ENCODE measurements at regions not wholly inside any gene's neighbourhood (a gene's known extent, or its start where the extent isn't known, plus 50 kb on each side); places are given as distances from the start of the nearest gene placed in this dataset.

GRCh38 chr11:127710831-127711230 lies 710.3 kb upstream of the KIRREL3 start:
- Histone ChIP-seq H3K18ac (ENCODE audit: low read depth, low read length) (no peak overlapping the region), H4K91ac (ENCODE audit: insufficient read depth, low read depth, low read length) (no peak overlapping the region), H4K8ac (ENCODE audit: low read depth in 2 of 2, low read length in 2 of 2) (no peak overlapping the region), H2AFZ (replicated peaks; ENCODE audit: low read length, poor library complexity) (no peak overlapping the region), H3K27ac (ENCODE audit: insufficient read depth, low read length) (no peak overlapping the region), H3K4me3 (ENCODE audit: insufficient read depth, low read depth, low read length) (no peak overlapping the region), H3K9ac (ENCODE audit: low read depth, low read length) (no peak overlapping the region), H4K20me1 (ENCODE audit: insufficient read depth, low read length) (no peaks in the 10 kb centered on the region), H3K9me3 (ENCODE audit: control insufficient read depth, insufficient read depth, low read length) (no peaks in the 10 kb centered on the region), H3K4ac (ENCODE audit: low read depth, low read length) (no peak overlapping the region), H2BK15ac (ENCODE audit: low read depth, low read length) (no peak overlapping the region), H2BK120ac (ENCODE audit: low read depth, low read length) (no peak overlapping the region), H3K23ac (ENCODE audit: low read depth, low read length) (no peak overlapping the region), H3K36me3 (ENCODE audit: control insufficient read depth, insufficient read depth, low read length) (no peaks in the 10 kb centered on the region), H3K79me1 (ENCODE audit: low read depth in 1 of 2, low read length in 2 of 2) (no peaks in the 10 kb centered on the region), H3K4me2 (ENCODE audit: low read depth, low read length) (no peak overlapping the region), H3K56ac (ENCODE audit: extremely low read depth, insufficient read depth, low read length) (no peak overlapping the region), H2BK5ac (ENCODE audit: low read depth, low read length, poor library complexity, severe bottlenecking) (no peak overlapping the region), H4K5ac (ENCODE audit: low read depth, low read length) (no peak overlapping the region), H3K14ac (replicated peaks; ENCODE audit: low read depth, low read length) (no peak overlapping the region), H2AK9ac (replicated peaks; ENCODE audit: low read depth, low read length, poor library complexity) (no peak overlapping the region), H2BK20ac (ENCODE audit: low read depth, low read length) (no peak overlapping the region), H3K4me1 (ENCODE audit: control insufficient read depth, insufficient read depth, low read length) (no peaks in the 10 kb centered on the region), H3K27me3 (ENCODE audit: control insufficient read depth, insufficient read depth, low read length) (no peaks in the 10 kb centered on the region), H2AK5ac (ENCODE audit: low read depth, low read length) (no peak overlapping the region), H3K9me1 (ENCODE audit: insufficient read depth, low read length) (no peaks in the 10 kb centered on the region)
- no peak for ATAC-seq (ENCODE audit: low read depth)
- DNase-seq: no peak
- intact Hi-C loops (cut with micrococcal nuclease) (no loop called here), dilution Hi-C loops (cut with HindIII; ENCODE audit: low sequenced_read_pairs, unreplicated experiment) (no loop called here), in situ Hi-C loops (cut with MboI; ENCODE audit: low sequenced_read_pairs) (no loop called here)
- 67% methylated on average over 1 of the region's 1 CpG; no CpG with 5 or more reads in 1 of the 2 experiments for WGBS, 2 experiments (ENCODE audit: extremely low coverage in 2 of 2, insufficient read length in 1 of 2)
- POLR2A ChIA-PET (ENCODE audit: unreplicated experiment): no interaction called here
- TF ChIP-seq FOS (IDR thresholded peaks at IDR 0.05; ENCODE audit: low read depth, low read length) (no peak), MAZ (IDR thresholded peaks at IDR 0.05; ENCODE audit: borderline replicate concordance, low read depth, low read length) (no peak), RAD21 (IDR thresholded peaks at IDR 0.05; ENCODE audit: low read length) (no peak), ELK1 (IDR thresholded peaks at IDR 0.05; ENCODE audit: borderline replicate concordance, low read depth, low read length) (no peak), NFE2L2 (IDR thresholded peaks at IDR 0.05; ENCODE audit: low read depth, low read length) (no peak), RCOR1 (IDR thresholded peaks at IDR 0.05; ENCODE audit: insufficient replicate concordance, low read length) (no peak), CTCF (conservative IDR thresholded peaks at IDR 0.05; ENCODE audit: low read depth, low read length) (no peak), SMC3 (IDR thresholded peaks at IDR 0.05; ENCODE audit: low read depth, low read length) (no peak)
- CTCF ChIA-PET: no interaction called here
- BruUV-seq (replicated peaks): no TSS peak
